ENCODE measurements at regions not wholly inside any gene's neighbourhood (a gene's known extent, or its start where the extent isn't known, plus 50 kb on each side); places are given as distances from the start of the nearest gene placed in this dataset.

DNA sequence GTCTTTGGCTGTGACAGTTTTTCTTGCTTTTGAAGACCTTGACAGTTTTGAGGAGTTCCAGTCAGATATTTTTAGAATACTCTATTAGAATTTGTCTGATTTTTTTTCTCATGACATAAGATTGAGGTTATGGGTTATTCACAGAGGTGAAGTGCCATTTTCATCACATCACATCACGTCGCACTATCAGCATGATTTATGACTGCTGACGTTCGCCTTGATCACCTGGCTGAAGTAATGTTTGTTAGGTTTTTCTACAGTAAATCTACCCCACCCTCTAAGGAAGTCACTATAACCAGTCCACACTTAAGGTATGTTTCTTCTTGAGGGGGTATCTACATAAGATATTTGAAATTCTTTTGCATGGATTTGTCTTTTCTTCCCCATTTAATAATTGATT lies 169.7 kb downstream of the NDFIP2 start:
- no peak overlapping the region for H3K27ac ChIP-seq (ENCODE audit: low read depth, low read length)
- H3K27me3 ChIP-seq (ENCODE audit: insufficient read depth, low read length) = no peaks in the 10 kb centered on the region
- H4K20me1 ChIP-seq (ENCODE audit: insufficient read depth, low read length) = no peaks in the 10 kb centered on the region
- no peak overlapping the region for H3K4me3 ChIP-seq (ENCODE audit: insufficient read depth, low read length)
- no peaks in the 10 kb centered on the region for H3K4me1 ChIP-seq (ENCODE audit: insufficient read depth, low read length)
- no peak for TF ChIP-seq CTCF (IDR thresholded peaks at IDR 0.05; ENCODE audit: extremely low read depth, low read depth, low read length)
- H3K79me2 ChIP-seq (ENCODE audit: insufficient read depth, low read length) = no peaks in the 10 kb centered on the region
- H3K4me2 ChIP-seq (ENCODE audit: insufficient read depth, low read length) = no peak overlapping the region
- DNase-seq (ENCODE audit: insufficient read length, low spot score, missing footprints) = no peak
- H3K9me3 ChIP-seq (ENCODE audit: low read depth, low read length) = no peaks in the 10 kb centered on the region
- H3K36me3 ChIP-seq (ENCODE audit: insufficient read depth, low read length) = no peaks in the 10 kb centered on the region
- no peak overlapping the region for H2AFZ ChIP-seq (ENCODE audit: low read length)

DNA sequence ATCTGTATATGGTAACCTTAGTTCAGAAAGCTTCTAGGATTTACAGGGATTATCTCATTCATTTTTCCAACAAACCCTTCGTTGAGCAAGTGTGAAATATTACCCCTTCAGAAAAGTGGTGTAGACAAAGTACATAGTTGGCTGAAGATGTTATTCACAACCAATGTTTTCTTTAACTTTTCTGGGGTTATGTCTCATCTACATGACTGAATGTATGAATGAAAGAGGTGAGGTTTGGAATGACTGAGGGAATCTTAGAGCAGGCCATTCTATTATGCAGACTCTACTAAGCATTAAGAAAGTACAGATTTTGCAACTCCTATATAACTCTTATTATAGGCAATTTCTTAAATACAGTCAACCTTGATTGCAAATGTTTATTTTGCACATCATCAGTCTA lies 167.2 kb downstream of the NDFIP2 start:
- H3K4me2 ChIP-seq (ENCODE audit: insufficient read depth, low read length) = no peak overlapping the region
- no peaks in the 10 kb centered on the region for H3K79me2 ChIP-seq (ENCODE audit: insufficient read depth, low read length)
- H3K4me1 ChIP-seq (ENCODE audit: insufficient read depth, low read length) = no peaks in the 10 kb centered on the region
- no peaks in the 10 kb centered on the region for H3K27me3 ChIP-seq (ENCODE audit: insufficient read depth, low read length)
- H3K9me3 ChIP-seq (ENCODE audit: low read depth, low read length) = no peaks in the 10 kb centered on the region
- no peak overlapping the region for H2AFZ ChIP-seq (ENCODE audit: low read length)
- no peaks in the 10 kb centered on the region for H3K36me3 ChIP-seq (ENCODE audit: insufficient read depth, low read length)
- no peak for TF ChIP-seq CTCF (IDR thresholded peaks at IDR 0.05; ENCODE audit: extremely low read depth, low read depth, low read length)
- H3K27ac ChIP-seq (ENCODE audit: low read depth, low read length) = no peak overlapping the region
- no peak for DNase-seq (ENCODE audit: insufficient read length, low spot score, missing footprints)
- H4K20me1 ChIP-seq (ENCODE audit: insufficient read depth, low read length) = no peaks in the 10 kb centered on the region
- H3K4me3 ChIP-seq (ENCODE audit: insufficient read depth, low read length) = no peak overlapping the region

- H3K4me1 ChIP-seq (ENCODE audit: insufficient read depth, low read length) = no peaks in the 10 kb centered on the region
- H3K4me3 ChIP-seq (ENCODE audit: insufficient read depth, low read length) = no peak overlapping the region
- no peak for DNase-seq (ENCODE audit: insufficient read length, low spot score, missing footprints)
- no peak overlapping the region for H2AFZ ChIP-seq (ENCODE audit: low read length)
- no peak for TF ChIP-seq CTCF (IDR thresholded peaks at IDR 0.05; ENCODE audit: extremely low read depth, low read depth, low read length)
- H3K9me3 ChIP-seq (ENCODE audit: low read depth, low read length) = no peaks in the 10 kb centered on the region
- H3K27me3 ChIP-seq (ENCODE audit: insufficient read depth, low read length) = no peaks in the 10 kb centered on the region
- H3K36me3 ChIP-seq (ENCODE audit: insufficient read depth, low read length) = no peaks in the 10 kb centered on the region
- H3K4me2 ChIP-seq (ENCODE audit: insufficient read depth, low read length) = no peak overlapping the region
- no peaks in the 10 kb centered on the region for H3K79me2 ChIP-seq (ENCODE audit: insufficient read depth, low read length)
- no peak overlapping the region for H3K27ac ChIP-seq (ENCODE audit: low read depth, low read length)
- H4K20me1 ChIP-seq (ENCODE audit: insufficient read depth, low read length) = no peaks in the 10 kb centered on the region
Measured at GRCh38 chr13:79647533-79647932, 166.6 kb downstream of the NDFIP2 start.

DNA sequence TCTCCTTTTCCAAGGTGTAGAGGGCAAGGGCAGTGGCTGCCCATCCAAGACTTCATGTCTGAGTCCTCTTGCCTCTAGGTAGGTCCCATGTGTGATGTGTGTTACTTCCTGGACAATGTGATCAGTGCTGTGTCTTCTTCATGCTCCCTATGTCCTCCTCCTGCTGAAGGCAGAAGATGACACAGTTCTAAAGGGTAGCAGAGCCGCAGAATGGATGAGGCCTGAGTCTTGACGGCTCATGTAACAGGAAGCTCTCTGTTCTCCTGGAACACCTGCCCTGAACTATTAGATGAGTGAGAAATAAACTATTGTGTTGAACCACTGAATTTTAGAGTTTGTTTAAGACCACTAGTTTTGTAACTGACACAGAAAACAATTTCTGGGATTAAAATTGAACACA lies 165.9 kb downstream of the NDFIP2 start:
- H3K4me3 ChIP-seq (ENCODE audit: insufficient read depth, low read length) = no peak overlapping the region
- no peaks in the 10 kb centered on the region for H4K20me1 ChIP-seq (ENCODE audit: insufficient read depth, low read length)
- H3K36me3 ChIP-seq (ENCODE audit: insufficient read depth, low read length) = no peaks in the 10 kb centered on the region
- no peaks in the 10 kb centered on the region for H3K4me1 ChIP-seq (ENCODE audit: insufficient read depth, low read length)
- no peak overlapping the region for H2AFZ ChIP-seq (ENCODE audit: low read length)
- no peak overlapping the region for H3K27ac ChIP-seq (ENCODE audit: low read depth, low read length)
- DNase-seq (ENCODE audit: insufficient read length, low spot score, missing footprints) = no peak
- H3K79me2 ChIP-seq (ENCODE audit: insufficient read depth, low read length) = no peaks in the 10 kb centered on the region
- H3K27me3 ChIP-seq (ENCODE audit: insufficient read depth, low read length) = no peaks in the 10 kb centered on the region
- no peaks in the 10 kb centered on the region for H3K9me3 ChIP-seq (ENCODE audit: low read depth, low read length)
- H3K4me2 ChIP-seq (ENCODE audit: insufficient read depth, low read length) = no peak overlapping the region
- no peak for TF ChIP-seq CTCF (IDR thresholded peaks at IDR 0.05; ENCODE audit: extremely low read depth, low read depth, low read length)
